ENCODE measurements at regions not wholly inside any gene's neighbourhood (a gene's known extent, or its start where the extent isn't known, plus 50 kb on each side); places are given as distances from the start of the nearest gene placed in this dataset.
A peak's percentile ranks its signal among the peaks of the same experiment; 100 is the strongest.
"Not testable (repeated sequence)": the region's sequence is repeated elsewhere in the genome, so short reads cannot be mapped to it uniquely, and the experiment has no call there.

DNA sequence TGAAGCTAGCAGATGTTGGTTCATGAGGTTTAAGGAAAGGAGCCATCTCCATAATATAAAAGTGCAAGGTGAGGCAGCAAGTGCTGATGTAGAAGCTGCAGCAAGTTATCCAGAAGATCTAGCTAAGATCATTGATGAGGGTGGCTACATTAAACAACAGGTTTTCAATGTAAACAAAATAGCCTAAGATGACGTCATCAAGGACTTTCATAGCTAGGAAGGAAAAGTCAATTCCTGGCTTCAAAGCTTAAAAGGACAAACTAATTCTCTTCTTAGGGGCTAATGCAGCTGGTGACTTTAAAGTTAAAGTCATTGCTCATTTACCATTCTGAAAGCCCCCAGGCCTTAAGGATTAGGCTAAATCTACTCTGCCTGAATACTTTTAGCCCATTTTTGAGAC is 141.9 kb downstream of the MID1IP1 start:
- DNase-seq = no peak

DNA sequence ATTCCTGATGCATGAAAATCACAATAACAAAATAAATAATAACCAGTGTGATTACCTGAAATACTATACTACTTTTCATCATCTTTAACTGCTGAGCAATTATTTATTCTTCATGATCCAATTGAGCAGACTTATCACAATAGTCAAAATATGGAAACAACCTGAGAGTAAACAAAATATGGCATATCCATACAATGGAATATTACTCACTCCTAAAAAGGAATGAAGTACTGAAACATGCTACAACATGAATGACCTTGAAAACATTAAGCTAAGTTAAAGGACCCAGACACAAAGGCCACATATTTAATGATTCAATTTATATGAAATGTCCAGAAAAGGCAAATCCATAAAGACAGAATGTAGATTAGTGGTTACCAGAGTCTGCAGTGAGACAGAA is 146.8 kb downstream of the MID1IP1 start:
- no peak for DNase-seq

DNA sequence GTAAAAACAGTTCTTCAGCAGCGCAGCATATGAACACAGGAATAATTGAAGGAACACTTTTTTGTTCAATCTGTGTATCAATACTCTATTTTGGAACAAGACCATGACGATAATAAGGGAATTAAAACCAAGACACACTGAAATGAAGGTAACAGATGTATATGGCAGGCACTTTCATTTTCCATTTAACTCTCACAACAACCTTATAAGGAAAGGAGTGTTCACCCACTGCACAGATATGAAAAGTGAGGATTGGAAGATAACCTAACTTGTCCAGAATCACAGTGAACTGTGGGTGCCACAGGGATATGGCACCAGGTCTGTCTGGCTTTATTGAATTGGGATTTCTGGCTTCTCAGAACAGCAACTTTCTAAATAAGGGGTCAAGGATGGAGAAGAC is 153.3 kb downstream of the MID1IP1 start:
- DNase-seq = no peak

DNA sequence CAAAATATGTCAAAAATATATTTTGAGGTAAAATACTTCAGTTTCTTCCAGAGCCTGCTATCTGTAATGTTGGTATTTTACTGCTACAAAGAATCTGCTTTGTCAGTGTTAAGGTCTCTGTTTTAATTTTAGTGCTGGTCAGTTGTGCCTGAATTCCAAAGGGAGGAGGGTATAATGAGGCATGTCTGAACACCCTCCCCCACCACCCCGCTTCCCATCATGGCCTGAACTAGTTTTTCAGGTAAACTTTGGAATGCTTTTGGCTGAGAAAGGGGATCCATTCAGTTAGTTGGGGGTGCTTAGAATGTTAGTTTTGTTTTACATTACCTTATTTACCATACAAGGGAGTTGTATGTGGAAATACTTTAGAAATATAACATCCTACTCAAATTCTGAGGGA is 158.5 kb downstream of the MID1IP1 start:
- DNase-seq = no peak

DNA sequence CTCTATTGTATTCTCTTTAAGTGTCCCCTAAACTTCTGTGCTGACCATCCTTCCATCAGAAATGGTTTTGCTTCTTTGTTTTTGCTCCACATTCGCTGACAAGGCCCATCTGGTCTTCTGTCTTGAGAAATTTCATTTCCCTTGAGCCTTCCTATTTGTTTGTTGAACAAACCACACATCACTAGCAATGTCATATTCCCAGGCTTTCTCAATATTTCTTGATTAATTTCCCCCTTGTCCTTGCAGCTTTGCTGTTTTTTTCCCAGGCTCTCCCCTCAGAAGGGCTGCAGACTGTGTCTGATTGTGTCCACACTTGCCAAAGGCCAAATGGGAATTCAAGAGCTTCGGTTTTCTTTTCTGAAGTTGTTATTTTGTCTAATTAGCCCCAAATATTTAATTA is 158.9 kb downstream of the MID1IP1 start:
- DNase-seq = no peak

DNA sequence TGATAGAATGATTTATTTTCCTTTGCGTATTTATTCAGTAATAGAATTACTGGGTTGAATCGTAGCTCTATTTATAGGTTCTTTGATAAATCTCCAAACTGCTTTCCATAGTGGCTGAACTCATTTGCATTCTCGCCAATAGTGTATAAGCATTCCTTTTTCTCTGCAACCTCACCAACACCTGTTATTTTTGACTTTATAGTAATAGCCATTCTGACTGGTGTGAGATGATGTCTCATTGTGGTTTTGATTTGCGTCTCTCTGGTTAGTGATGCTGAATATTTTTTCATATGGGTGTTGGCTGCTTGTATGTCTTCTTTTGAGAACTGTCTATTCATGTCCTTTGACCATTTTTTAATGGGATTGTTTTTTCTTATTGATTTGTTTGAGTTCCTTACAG is 160.7 kb downstream of the MID1IP1 start:
- DNase-seq = no peak

DNA sequence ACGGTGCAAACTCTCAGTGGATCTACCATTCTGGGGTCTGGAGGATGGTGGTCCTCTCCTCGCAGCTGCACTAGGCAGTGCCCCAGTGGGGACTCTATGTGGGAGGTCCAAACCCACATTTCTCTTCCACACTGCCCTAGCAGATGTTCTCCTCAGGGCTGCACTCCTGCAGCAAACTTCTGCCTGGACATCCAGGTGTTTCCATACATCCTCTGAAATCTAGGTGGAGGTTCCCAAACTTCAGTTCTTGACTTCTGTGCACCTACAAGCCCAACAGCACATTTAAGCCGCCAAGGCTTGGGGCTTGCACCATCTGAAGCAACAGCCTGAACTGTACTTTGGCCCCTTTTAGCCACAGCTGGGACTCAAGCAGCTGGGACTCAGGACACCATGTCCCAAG is 162.0 kb downstream of the MID1IP1 start:
- DNase-seq = not testable (repeated sequence)

DNA sequence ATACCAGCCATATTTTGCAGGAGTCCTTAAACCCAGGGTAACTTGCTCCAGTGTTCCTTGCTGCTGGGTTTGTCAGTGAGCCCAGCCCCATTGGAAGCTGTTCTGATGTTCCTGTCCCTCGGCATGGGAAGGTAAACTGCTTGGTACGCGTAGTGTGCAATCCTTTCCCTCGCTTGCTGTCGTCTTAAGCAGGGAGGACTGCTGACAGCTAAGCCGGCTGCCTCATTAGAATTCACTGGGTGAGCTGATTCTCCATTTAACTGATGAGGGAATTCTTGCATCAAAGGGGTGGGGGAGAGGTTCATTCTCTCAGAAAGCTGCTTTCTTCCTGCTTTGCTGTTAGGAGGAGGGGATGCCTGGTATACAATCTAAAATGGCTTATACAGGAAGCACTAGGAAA is 164.6 kb downstream of the MID1IP1 start:
- DNase-seq = peak; percentile 10

DNA sequence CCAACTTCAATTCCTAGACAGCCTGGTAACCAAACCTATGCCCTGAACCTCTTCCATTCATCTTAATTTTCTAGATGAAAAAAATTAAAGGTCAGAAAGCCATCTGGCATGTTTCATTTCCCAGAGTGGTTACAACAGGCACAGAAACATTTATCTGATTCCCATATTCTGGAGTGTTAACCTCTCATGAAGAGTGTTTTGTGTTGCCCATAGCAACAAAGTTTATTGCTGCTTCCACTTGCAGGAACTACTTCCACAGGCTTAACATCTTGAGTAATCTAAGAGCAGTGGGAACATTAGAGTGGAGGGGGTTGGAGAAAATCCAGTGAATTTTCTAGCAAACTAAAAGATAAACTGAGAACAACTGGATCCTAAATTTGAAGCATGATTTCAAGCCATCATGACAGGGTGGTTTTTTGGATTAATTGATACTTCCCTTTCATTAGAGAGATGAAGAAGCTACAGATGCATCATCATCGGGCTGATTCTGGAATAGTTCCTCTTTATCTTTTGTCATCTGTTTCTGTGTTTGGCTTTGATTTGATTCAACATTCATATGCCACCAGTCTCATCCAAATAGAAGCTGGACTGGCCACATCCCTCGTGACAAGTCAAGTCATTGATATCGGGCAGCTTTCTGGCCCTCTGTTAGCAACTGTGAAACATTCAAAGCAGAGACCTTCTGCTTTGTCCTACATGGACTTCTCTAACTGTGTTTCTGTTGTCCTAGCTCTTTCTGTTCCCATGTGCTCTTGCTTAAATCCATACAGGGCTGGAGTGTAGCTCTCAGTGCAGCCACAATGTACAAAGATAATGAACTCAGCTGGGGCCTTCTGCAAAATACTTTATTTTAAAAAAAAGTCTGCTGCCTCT is 167.3 kb downstream of the MID1IP1 start:
- no peak for DNase-seq

DNA sequence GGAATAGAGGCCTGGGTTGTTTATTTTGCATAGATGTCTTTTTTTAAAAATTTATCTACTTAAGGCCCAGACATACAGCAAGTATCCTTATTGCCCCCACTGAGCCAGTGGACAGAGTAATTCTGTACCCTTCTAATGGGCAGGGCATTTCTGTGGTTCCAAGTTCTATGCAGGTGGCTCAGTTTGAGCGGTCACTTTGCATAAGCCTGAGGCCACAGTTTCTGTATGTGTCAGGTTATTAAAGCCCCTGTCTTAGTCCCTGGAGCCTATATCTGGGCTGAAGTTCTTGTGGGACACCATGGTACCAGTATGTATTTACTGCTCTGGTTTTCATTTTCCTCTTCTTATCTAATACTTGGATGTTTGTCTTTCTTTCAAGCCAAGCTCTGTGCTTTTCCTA is 168.8 kb downstream of the MID1IP1 start:
- no peak for DNase-seq

DNA sequence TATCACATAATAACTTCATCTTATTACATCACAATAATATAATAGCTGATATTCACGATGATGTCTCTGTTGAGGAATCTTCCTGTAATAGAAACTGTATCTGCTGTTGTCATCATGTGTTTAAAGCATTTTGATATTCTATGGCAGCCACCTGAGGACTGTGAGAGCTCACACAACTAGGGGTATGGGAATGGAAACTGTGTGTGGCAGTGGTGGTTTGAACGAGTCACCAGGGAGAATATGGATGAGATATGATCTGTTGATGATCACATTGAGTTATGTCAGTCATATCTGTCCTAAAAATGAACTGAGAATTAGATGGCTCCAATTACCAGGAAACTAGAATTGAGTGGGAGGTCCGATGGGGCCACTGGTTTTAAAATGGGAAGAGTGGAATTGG is 169.6 kb downstream of the MID1IP1 start:
- no peak for DNase-seq

DNA sequence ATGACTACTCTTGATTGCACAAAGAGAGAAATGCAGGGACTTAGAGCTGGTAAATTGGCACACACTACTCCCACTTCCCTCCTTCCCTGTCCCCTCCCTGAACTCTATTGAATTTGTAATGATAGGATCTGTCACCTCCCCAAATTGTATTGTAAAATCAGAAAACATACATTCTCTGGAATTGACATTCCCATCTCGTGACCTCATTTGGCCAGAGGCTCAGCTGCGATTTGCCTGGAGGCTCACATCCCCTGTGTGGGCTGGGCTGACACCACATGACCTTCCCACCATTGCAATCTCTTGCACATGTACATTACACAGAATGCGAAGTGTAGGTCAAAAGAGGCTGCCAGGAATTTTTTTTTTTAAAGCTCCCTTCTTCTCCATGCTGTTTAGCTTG is 172.1 kb downstream of the MID1IP1 start:
- DNase-seq = no peak

DNA sequence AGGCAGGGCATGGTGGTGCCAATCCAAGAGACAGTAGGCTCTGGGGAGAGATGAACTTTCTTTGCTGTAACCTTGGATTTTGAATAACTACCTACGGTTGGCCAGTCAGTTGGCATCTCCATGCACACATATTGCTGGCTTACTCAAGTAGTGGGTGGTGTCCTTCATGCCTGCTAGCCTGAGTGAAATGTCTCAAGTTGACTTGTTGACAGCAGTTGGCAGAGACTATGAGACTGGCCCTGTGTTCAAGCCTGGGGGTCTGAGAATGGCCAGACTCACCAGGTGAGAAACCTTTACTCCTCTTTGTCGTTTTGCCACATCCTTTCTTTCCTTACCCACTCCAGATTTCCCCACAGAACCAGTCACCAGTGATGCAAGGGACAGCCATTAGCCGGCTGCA is 173.3 kb downstream of the MID1IP1 start:
- no peak for DNase-seq

DNA sequence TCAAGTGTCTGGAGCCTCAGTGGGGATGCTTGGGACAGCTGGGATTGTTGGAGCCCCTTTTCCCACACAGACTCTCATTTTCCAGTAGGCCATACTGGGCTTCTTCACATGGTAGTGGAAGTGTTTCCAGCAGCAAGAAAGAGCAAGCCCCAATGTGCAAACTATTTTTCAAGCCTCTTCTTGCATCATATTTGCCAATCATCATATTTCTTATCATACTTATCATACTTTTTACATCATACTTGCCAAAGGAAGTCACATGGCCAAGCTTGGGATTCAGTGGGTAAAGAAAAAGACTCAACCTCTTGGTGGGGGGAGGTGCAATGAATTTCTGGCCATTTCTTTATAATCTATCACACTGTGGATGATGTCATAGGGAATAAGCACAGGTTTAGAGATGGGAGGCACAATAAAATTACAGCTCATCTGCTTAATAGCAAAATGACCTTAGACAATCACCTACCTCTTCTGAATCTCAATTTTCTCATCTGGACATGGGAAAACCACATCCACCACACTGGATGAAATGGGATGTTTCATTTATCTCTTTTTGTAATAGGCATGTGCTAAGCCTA is 174.2 kb downstream of the MID1IP1 start:
- no peak for DNase-seq

DNA sequence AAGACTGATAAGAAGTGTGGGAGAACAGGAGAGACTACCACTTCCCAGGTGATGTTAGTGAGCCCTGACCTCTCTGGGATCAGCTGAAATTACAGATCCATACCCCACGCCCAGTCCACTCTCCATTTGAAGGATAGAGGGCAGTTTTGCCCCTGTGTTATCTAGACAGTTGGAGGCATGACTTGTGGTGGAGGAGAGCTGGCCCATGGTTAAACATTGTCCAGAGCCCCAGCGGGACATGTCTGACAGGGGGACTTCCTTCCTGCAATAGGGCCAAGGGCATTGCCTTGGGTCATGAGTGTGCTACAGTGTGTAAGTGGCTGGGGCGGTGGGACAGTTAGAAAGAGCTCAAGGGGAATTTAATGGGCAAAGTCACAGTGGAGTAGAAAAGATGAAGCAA is 181.1 kb downstream of the MID1IP1 start:
- DNase-seq = no peak

DNA sequence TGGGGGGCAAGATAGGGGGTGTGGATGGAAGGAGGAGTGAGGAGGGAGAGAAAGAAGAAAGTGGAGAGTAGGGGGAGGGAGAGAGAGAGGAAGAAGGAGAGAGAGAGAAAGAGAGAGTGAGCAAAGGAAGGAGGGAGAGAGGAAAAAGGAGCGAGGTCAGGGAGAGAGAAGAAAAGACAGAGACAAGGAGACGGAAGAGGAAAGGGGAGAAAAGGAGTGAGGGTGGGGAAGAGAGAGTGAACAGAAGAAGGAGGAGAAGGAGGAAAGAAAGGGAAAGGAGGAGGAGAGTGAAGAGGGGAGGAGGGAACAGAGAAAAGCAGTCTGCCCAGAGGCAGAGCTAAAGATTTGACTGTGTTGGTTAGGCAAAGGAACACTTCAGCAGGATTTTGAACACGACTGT is 181.6 kb downstream of the MID1IP1 start:
- no peak for DNase-seq

DNA sequence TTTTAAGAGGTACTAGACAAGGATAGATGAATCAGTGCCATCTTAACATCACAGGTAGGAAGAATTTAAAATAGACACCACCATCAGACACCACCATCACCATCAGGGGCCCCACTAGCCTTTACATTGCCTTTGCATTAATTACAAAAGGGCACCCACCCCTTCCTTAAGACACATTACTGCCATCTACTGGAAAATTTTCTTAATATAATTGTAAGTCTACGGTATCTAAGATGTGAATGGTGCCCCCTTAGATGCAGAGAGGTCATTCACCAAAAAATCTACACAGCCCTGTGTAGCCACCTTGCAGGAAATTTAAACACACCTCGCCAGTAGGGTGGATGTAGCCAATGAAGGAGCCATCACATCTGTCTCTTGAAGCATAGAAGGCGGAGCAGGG is 184.1 kb downstream of the MID1IP1 start:
- peak; percentile 43 for DNase-seq

DNA sequence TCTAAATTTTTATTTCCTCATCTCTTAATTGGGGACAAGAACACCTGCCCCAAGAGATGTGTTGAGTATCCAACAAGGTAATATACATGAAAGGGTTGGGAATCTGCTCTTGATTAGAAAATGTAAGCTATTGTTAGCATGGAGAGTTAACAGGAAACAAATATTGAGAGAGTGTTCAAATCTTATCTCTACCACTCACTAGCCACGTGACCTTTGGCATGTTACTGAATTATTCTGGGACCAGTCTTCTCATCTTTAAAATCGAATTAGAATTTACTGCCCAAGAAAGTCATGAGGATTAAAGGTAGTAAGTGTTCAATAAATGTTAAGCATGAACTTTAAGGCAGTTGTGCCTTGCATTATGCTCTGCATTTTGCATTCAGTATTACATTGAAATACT is 184.7 kb downstream of the MID1IP1 start:
- DNase-seq = no peak

DNA sequence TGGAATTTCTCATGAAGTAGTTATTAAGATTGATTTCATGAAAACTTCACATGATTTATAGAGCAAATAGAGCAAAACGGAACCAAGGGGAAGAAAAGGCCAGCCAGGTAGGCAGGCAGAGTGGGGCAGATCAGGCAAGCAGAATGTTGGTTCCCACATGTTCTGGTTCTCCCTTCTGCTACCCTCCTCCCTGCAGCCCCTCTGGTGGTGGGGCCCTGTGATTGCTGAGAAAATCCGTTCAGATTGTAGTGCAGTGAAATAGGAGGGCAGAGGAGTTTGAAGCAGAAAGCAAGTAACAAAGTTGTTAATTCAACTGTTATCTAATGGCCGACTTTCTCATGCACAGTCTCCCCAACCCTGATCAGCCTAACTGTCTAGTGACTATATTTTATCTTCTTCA is 185.3 kb downstream of the MID1IP1 start:
- peak; percentile 45 for DNase-seq

DNA sequence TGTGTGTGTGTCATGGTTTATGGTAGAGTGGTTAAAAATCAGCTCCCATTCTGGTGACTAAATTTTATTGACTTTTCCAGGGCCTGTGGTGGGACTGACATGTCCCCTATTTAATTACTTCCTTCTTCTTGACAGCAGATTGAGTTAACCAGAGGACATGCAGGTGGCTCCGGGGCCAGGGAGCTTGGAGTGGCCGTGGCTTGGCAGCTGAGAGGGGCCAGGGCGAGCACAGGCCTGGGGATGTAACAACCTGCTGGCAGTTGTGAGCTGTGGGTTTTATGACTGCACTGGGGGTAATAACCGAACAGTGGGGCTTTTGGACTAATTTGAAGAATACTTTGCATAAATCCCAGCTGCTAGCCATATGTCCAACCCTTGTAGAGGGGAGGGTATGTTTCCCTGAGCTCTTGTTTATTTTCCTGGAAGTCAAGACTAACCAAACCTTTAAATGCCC is 186.0 kb downstream of the MID1IP1 start:
- peak; percentile 66 for DNase-seq

DNA sequence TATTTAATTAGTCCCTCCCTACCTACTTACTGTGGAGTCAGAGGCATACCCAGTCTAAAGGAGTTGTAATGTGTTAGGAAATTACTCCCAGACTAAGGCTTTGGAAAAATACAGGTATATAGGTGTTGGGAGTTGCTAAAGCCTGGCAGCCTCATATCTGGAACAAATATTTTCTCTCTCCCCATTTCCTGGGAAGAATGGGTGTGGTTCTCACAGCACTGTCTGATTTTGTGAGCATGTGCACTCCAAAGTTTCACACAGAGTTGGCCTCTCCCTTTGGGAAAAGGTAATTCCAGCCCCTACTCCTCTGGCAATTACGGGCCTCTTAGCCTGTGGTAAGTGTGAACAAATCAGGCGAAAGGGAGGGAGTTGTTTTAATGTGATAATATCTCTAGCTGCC is 187.0 kb downstream of the MID1IP1 start:
- no peak for DNase-seq

DNA sequence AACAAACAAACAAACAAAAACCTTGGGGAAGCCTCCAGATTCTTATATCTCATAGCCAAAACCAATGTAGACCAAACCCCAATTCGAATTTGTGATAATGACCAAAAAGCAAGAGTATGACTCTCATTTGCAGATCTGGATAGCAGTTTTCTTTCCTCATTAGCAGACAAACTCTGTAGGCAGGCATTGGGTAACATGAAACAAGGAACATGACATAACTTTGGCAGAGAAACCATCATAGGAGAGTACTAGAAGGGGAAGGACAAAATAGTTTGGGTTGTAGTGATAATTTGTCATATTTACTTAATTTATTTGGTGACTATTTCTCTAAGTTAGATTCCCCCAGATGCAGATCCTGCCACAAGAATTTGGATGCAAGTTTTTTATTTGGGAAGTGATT is 187.8 kb downstream of the MID1IP1 start:
- DNase-seq = no peak

DNA sequence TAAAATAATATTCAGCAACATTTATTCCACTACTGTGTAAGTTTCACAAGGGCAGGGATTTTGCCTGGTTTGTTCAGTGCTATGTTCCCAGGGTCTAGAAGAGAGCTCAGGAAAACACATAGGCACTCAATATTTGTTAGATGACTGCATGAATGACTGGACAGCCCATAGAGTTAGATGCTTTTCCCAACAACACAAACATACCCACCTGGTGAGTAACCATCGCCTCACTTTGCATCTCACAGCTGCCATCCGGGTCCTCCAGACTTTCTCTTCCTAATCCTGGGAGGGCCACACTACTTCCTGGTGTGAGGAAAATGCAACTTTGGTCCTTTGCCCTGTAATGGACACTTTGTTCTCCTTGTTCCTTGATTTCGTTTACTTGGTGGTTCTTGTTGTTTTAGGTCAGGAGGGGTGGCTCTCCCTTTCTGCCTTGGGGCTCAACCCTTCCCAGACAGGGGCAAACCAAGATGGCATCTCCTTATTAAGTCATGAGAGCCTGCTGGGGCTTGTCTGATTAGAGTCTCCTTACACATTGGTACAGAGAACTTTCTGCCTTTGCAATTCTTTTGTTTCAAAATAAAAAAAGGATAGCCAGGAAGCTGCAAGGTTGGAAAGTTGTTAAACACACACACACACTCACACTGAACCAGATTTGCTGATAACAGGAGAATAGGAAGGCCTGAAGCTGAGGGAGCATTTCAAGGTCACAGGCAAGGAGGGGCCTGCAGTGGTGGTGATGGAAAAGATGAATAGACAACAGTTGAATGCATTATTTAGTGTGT is 190.6 kb downstream of the MID1IP1 start:
- no peak for DNase-seq

Measured in NCI-H82 (cell line).